ENCODE measurements at regions not wholly inside any gene's neighbourhood (a gene's known extent, or its start where the extent isn't known, plus 50 kb on each side); places are given as distances from the start of the nearest gene placed in this dataset.

DNA sequence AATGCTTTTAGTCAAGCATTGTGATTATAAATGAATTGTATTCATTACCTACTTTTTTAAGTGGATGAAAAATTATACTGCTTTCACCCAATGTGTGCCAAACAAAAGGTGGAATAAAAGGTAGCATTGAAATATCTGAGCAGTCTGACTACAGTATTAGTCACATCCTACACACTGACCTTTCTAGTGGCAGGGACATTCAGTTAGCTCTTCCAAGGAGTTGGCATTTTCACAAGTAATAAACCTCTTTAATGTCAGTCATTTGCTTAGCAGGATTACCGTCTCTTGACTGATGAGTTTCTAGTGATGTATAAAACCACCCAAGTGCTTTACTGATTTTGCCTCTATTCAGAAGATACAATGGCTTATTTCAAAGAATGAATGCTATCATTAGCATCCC lies 687.9 kb downstream of the ARAP2 start:
- CTCF ChIA-PET, result no interaction called here

DNA sequence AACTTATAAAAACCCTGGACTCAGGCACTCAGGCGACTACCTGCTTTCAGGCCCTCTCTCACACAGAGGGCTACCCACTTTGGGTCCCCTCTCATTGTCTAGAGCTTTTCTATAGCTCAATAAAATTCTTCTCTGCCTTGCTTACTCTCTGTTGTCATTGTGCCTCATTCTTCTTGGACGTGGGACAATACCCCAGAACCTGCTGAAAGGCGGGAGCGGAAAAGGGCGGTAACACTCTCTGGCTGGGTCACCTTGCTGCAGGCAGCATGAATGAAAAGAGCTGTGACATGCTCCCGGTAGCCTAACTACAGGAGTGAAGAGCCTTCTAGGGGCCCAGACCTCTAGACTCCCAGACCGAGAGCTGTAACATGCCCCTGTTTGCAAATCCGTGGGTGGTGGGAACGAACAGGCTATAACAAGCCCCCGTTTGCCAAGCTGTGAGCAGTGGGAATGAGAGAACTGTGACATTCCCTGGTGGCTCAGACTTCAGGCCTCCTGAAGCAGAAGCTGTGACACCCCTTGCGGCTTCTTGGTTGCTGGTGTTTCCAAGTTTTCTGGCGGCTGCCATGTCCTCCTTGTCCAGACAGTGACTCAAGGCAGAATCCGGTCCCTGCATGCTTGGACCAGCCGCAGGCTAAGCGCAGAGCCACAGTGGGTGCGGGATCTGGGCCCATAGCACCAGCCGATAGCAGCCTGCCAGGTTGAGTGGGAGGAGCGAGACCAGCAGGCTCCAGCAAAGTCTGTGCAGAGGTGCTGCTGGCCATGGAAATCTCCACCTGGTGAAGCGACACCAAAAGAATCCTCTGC lies 684.6 kb downstream of the ARAP2 start:
- Mint-ChIP-seq H3K27me3 (no peaks in the 10 kb centered on the region), H3K4me1 (ENCODE audit: low read depth) (no peaks in the 10 kb centered on the region), H3K27ac (no peak overlapping the region), H3K4me3 (no peak overlapping the region), H3K9me3 (peaks cover 3% of the 10 kb centered on the region), H3K36me3 (ENCODE audit: low read depth) (no peaks in the 10 kb centered on the region)
- ChIA-PET POLR2A (no interaction called here), CTCF (no interaction called here)
- peaks cover 0 to 9% of the 10 kb centered on the region in 2 experiments for H3K9me3 ChIP-seq (ENCODE audit: control insufficient read depth in 1 of 2, insufficient read depth in 1 of 2, low read length in 2 of 2)
- DNase-seq (no peak), ATAC-seq (ENCODE audit: poor library complexity) (no peak)
- no peaks in the 10 kb centered on the region for H3K36me3 ChIP-seq (ENCODE audit: insufficient read depth, low read length)
- H3K4me1 ChIP-seq (ENCODE audit: insufficient read depth, low read length), result no peaks in the 10 kb centered on the region
- intact Hi-C loops (cut with DNase I, micrococcal nuclease), result no loop called here
- H3K27ac ChIP-seq (ENCODE audit: low read depth in 1 of 2, low read length in 2 of 2), result no peak overlapping the region
- no peaks in the 10 kb centered on the region for H3K27me3 ChIP-seq (ENCODE audit: control insufficient read depth in 1 of 2, insufficient read depth in 2 of 2, low read length in 2 of 2)
- H3K4me3 ChIP-seq (ENCODE audit: low read length), result no peak overlapping the region
- TF ChIP-seq, protein P1, sequence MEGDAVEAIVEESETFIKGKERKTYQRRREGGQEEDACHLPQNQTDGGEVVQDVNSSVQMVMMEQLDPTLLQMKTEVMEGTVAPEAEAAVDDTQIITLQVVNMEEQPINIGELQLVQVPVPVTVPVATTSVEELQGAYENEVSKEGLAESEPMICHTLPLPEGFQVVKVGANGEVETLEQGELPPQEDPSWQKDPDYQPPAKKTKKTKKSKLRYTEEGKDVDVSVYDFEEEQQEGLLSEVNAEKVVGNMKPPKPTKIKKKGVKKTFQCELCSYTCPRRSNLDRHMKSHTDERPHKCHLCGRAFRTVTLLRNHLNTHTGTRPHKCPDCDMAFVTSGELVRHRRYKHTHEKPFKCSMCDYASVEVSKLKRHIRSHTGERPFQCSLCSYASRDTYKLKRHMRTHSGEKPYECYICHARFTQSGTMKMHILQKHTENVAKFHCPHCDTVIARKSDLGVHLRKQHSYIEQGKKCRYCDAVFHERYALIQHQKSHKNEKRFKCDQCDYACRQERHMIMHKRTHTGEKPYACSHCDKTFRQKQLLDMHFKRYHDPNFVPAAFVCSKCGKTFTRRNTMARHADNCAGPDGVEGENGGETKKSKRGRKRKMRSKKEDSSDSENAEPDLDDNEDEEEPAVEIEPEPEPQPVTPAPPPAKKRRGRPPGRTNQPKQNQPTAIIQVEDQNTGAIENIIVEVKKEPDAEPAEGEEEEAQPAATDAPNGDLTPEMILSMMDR (IDR thresholded peaks at IDR 0.05), result no peak

More for the DNA sequence above, 687.9 kb downstream of the ARAP2 start:
- Mint-ChIP-seq H3K4me3 (no peak overlapping the region), H3K9me3 (peaks cover 5% of the 10 kb centered on the region), H3K27me3 (no peaks in the 10 kb centered on the region), H3K27ac (no peak overlapping the region), H3K4me1 (ENCODE audit: low read depth) (no peaks in the 10 kb centered on the region), H3K36me3 (ENCODE audit: low read depth) (no peaks in the 10 kb centered on the region)
- Histone ChIP-seq H3K4me3 (ENCODE audit: low read length) (no peak overlapping the region), H3K9me3 (ENCODE audit: control insufficient read depth in 1 of 2, insufficient read depth in 1 of 2, low read length in 2 of 2) (peaks cover 0 to 9% of the 10 kb centered on the region in 2 experiments), H3K4me1 (ENCODE audit: insufficient read depth, low read length) (no peaks in the 10 kb centered on the region), H3K27me3 (ENCODE audit: control insufficient read depth in 1 of 2, insufficient read depth in 2 of 2, low read length in 2 of 2) (no peaks in the 10 kb centered on the region), H3K27ac (ENCODE audit: low read depth in 1 of 2, low read length in 2 of 2) (no peak overlapping the region), H3K36me3 (ENCODE audit: insufficient read depth, low read length) (no peaks in the 10 kb centered on the region)
- POLR2A ChIA-PET, result no interaction called here
- ATAC-seq (ENCODE audit: poor library complexity), result no peak
- intact Hi-C loops (cut with DNase I, micrococcal nuclease), result no loop called here
- TF ChIP-seq, protein P1 (IDR thresholded peaks at IDR 0.05), result no peak
- no peak for DNase-seq

DNA sequence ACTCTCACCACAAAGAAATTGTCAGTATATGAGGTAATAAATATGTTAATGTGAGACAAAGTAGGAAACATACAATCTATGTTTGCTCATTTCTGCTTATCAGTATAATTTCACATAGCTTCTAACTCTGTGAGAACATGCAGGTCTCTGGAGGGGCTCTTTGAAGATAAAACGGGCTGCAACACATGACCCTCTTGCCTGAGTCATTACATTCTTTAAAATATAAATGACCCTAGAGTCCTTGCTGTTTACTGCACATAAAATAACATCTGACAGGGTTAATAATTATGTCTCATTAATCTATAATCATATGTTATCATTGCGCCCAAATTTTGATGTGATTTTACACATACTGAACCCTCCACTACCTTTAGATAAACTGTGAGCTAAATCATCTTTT lies 681.5 kb downstream of the ARAP2 start:
- Histone ChIP-seq H3K36me3 (ENCODE audit: insufficient read depth, low read length) (no peaks in the 10 kb centered on the region), H3K9me3 (ENCODE audit: control insufficient read depth in 1 of 2, insufficient read depth in 1 of 2, low read length in 2 of 2) (peaks cover 0 to 9% of the 10 kb centered on the region in 2 experiments), H3K4me3 (ENCODE audit: low read length) (no peak overlapping the region), H3K27ac (ENCODE audit: low read depth in 1 of 2, low read length in 2 of 2) (no peak overlapping the region), H3K4me1 (ENCODE audit: insufficient read depth, low read length) (no peaks in the 10 kb centered on the region), H3K27me3 (ENCODE audit: control insufficient read depth in 1 of 2, insufficient read depth in 2 of 2, low read length in 2 of 2) (no peaks in the 10 kb centered on the region)
- Mint-ChIP-seq H3K27me3 (no peaks in the 10 kb centered on the region), H3K4me1 (ENCODE audit: low read depth) (no peaks in the 10 kb centered on the region), H3K4me3 (no peak overlapping the region), H3K27ac (no peak overlapping the region), H3K9me3 (peaks cover under 1% of the 10 kb centered on the region), H3K36me3 (ENCODE audit: low read depth) (no peaks in the 10 kb centered on the region)
- ChIA-PET POLR2A (no interaction called here), CTCF (no interaction called here)
- TF ChIP-seq, protein P1 (IDR thresholded peaks at IDR 0.05), result no peak
- intact Hi-C loops (cut with DNase I, micrococcal nuclease), result no loop called here
- no peak for DNase-seq
- no peak for ATAC-seq (ENCODE audit: poor library complexity)
